SK-N-SH (cell line): ENCODE measurements at regions not wholly inside any gene's neighbourhood (a gene's known extent, or its start where the extent isn't known, plus 50 kb on each side); places are given as distances from the start of the nearest gene placed in this dataset.

Experiments
- CHD2 ChIP-seq: fragments of 150-350 bp; IDR thresholded peaks from 2 replicates; pipeline ENCODE4 v1.6.1; 2018; ENCODE audit warnings: low read length; ENCODE audit not compliant: partially characterized antibody
- ELF1 ChIP-seq: IDR thresholded peaks from 2 replicates; pipeline ENCODE4 v1.4.0; 2012
- EZH2phosphoT487 ChIP-seq: fragments of 200-600 bp; sonication (generic); IDR thresholded peaks from 2 replicates; pipeline ENCODE4 v1.6.1; 2017; ENCODE audit warnings: low read depth, mixed run types, mild to moderate bottlenecking, antibody characterized with exemption, moderate library complexity, borderline replicate concordance
- FOSL2 ChIP-seq: IDR thresholded peaks from 2 replicates; pipeline ENCODE4 v1.4.0; 2012; ENCODE audit warnings: low read depth, mild to moderate bottlenecking, moderate library complexity, borderline replicate concordance
- FOXJ3 ChIP-seq: sonication (generic); formaldehyde crosslinking; IDR thresholded peaks from 2 replicates; pipeline ENCODE4 v1.5.1; 2020; ENCODE audit warnings: mild to moderate bottlenecking, missing genetic modification reagents
- FOXM1 ChIP-seq: IDR thresholded peaks from 2 replicates; pipeline ENCODE4 v1.4.0; 2012; ENCODE audit warnings: low read depth, mild to moderate bottlenecking
- GABPA ChIP-seq: IDR thresholded peaks from 2 replicates; pipeline ENCODE4 v1.4.0; 2012; ENCODE audit warnings: low read depth, mild to moderate bottlenecking
- GATA2 ChIP-seq: sonication (generic); formaldehyde crosslinking; IDR thresholded peaks from 2 replicates; pipeline ENCODE4 v1.5.0; 2020; ENCODE audit warnings: mild to moderate bottlenecking, missing genetic modification reagents
- IRF3 ChIP-seq: fragments of 150-350 bp; IDR thresholded peaks from 2 replicates; pipeline ENCODE4 v1.6.1; 2016; ENCODE audit warnings: mild to moderate bottlenecking, low read depth, low read length
- JUND ChIP-seq: IDR thresholded peaks from 2 replicates; pipeline ENCODE4 v1.4.0; 2012
- MEF2A ChIP-seq: IDR thresholded peaks from 2 replicates; pipeline ENCODE4 v1.4.0; 2012; ENCODE audit warnings: low read depth, borderline replicate concordance
- POLR2AphosphoS5 ChIP-seq: IDR thresholded peaks from 2 replicates; pipeline ENCODE4 v1.6.1; 2012; ENCODE audit warnings: low read depth, low read length
- RAD21 ChIP-seq: IDR thresholded peaks from 2 replicates; pipeline ENCODE4 v1.6.1; 2012; ENCODE audit warnings: mild to moderate bottlenecking, low read length
- RXRA ChIP-seq: IDR thresholded peaks from 2 replicates; pipeline ENCODE4 v1.4.0; 2012; ENCODE audit warnings: low read depth, mild to moderate bottlenecking, borderline replicate concordance
- SIN3A ChIP-seq: IDR thresholded peaks from 2 replicates; pipeline ENCODE4 v1.6.1; 2012; ENCODE audit warnings: low read depth, mild to moderate bottlenecking, low read length, moderate library complexity, borderline replicate concordance
- TAF1 ChIP-seq: IDR thresholded peaks from 2 replicates; pipeline ENCODE4 v1.6.1; 2012; ENCODE audit warnings: low read depth, mild to moderate bottlenecking, low read length, moderate library complexity, borderline replicate concordance
- TCF12 ChIP-seq: IDR thresholded peaks from 2 replicates; pipeline ENCODE4 v1.4.0; 2012
- TEAD4 ChIP-seq: IDR thresholded peaks from 2 replicates; pipeline ENCODE4 v1.4.0; 2012; ENCODE audit warnings: mild to moderate bottlenecking, borderline replicate concordance; ENCODE audit not compliant: insufficient read depth
- YY1 ChIP-seq: IDR thresholded peaks from 2 replicates; pipeline ENCODE4 v1.4.0; 2012; ENCODE audit warnings: low read depth, mild to moderate bottlenecking
- ZBTB33 ChIP-seq: IDR thresholded peaks from 2 replicates; pipeline ENCODE4 v1.4.0; 2012; ENCODE audit warnings: low read depth, borderline replicate concordance
- TF ChIP-seq, protein P1 (sequence below): IDR thresholded peaks from 2 replicates; pipeline ENCODE4 v1.4.0; 2012; ENCODE audit warnings: low read depth, borderline replicate concordance
- TF ChIP-seq, protein P2 (sequence below): fragments of 150-350 bp; IDR thresholded peaks from 2 replicates; pipeline ENCODE4 v1.6.1; 2017; ENCODE audit warnings: antibody characterized with exemption, low read length, low read depth, borderline replicate concordance
- TF ChIP-seq, protein P3 (sequence below): IDR thresholded peaks from 2 replicates; pipeline ENCODE4 v1.4.0; 2012; ENCODE audit warnings: low read depth

DNA sequence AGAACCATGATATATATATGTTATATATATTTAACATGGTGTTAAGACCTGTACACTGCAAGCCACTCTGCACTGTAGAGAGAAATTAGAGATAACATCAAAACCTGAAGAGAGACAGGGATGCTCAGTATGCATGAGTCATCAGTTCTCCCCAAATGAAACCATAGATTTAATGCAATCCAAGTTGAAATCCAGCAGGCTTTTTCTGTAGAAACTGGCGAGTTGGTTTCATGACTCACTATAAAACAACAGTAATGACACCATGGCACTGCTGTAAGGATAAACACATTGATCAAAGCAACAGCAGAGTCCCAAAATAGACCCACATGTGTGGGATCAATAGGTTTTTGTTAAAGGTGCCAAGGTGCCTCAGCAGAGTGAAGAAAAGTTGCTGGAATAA is 65.8 kb downstream of the RTP5 start (continued):
- TF ChIP-seq ZBTB33 (no peak), TEAD4 (peak; percentile 28; the same call in 1 of the 2 replicates), SIN3A (no peak), MEF2A (peak; percentile 81), YY1 (no peak), IRF3 (no peak), TAF1 (peak; percentile 11; the same call in 1 of the 2 replicates), RXRA (peak; percentile 34; the same call in 1 of the 2 replicates), POLR2AphosphoS5 (peak; percentile 36; the same call in 1 of the 2 replicates), ELF1 (no peak), FOSL2 (peak; percentile 92), GATA2 (CRISPR knock-in tag) (no peak), CHD2 (no peak), FOXJ3 (CRISPR knock-in tag) (no peak), TCF12 (peak; percentile 91), JUND (peak; percentile 93), FOXM1 (no peak), EZH2phosphoT487 (no peak), GABPA (no peak), RAD21 (no peak)
- TF ChIP-seq, protein P1, sequence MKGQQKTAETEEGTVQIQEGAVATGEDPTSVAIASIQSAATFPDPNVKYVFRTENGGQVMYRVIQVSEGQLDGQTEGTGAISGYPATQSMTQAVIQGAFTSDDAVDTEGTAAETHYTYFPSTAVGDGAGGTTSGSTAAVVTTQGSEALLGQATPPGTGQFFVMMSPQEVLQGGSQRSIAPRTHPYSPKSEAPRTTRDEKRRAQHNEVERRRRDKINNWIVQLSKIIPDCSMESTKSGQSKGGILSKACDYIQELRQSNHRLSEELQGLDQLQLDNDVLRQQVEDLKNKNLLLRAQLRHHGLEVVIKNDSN, result no peak
- TF ChIP-seq, protein P2, sequence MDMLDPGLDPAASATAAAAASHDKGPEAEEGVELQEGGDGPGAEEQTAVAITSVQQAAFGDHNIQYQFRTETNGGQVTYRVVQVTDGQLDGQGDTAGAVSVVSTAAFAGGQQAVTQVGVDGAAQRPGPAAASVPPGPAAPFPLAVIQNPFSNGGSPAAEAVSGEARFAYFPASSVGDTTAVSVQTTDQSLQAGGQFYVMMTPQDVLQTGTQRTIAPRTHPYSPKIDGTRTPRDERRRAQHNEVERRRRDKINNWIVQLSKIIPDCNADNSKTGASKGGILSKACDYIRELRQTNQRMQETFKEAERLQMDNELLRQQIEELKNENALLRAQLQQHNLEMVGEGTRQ, result no peak
- TF ChIP-seq, protein P3, sequence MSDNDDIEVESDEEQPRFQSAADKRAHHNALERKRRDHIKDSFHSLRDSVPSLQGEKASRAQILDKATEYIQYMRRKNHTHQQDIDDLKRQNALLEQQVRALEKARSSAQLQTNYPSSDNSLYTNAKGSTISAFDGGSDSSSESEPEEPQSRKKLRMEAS, result no peak
